ENCODE measurements at regions not wholly inside any gene's neighbourhood (a gene's known extent, or its start where the extent isn't known, plus 50 kb on each side); places are given as distances from the start of the nearest gene placed in this dataset.
"Not testable (repeated sequence)": the region's sequence is repeated elsewhere in the genome, so short reads cannot be mapped to it uniquely, and the experiment has no call there.

DNA sequence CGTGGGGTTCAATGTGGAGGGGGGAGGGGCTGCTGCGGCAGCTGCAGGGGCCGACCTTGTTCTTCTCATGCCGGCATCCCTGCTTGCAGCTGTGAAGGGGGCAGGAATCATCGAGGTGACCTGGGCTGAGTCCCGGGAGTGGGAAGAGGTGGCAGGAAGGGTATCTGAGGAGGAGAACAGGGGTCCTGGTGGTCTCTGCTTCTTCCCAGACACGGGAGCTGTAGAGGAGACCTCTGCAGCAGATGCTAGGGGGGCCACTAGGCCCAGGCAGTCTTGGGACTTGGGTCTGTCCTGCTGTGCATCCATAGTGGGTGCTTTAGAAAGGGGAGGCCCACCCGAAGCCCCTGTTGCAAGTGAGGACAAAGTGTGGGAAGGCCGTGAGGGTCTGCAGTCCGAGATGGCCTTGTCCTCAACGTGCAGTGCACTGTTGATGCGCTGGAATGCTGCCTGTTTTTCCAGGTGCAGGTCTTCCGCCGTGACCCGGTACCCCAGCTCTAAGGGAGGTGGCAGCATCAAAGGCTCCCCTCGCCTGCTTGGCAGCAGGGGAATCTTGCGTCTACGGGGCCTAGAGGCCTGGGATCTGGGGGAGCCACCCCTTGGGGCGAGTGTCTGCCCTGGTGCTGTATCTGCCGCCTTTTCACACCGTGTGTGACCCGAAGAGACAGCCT, 1370.0 kb downstream of the CDH12 start:
- not testable (repeated sequence) for TF ChIP-seq EZH2 (IDR thresholded peaks at IDR 0.05; ENCODE audit: insufficient read depth, poor library complexity, severe bottlenecking); EZH2phosphoT487 (IDR thresholded peaks at IDR 0.05; ENCODE audit: insufficient read depth, low read depth)
